Daoy (cell line): ENCODE measurements at regions not wholly inside any gene's neighbourhood (a gene's known extent, or its start where the extent isn't known, plus 50 kb on each side); places are given as distances from the start of the nearest gene placed in this dataset.
"Not testable (repeated sequence)": the region's sequence is repeated elsewhere in the genome, so short reads cannot be mapped to it uniquely, and the experiment has no call there.

ENCODE experiments used
- DNase-seq: peaks from one replicate; pipeline ENCODE4 v3.0.0-alpha.2; 2015; ENCODE audit warnings: low read depth

DNA sequence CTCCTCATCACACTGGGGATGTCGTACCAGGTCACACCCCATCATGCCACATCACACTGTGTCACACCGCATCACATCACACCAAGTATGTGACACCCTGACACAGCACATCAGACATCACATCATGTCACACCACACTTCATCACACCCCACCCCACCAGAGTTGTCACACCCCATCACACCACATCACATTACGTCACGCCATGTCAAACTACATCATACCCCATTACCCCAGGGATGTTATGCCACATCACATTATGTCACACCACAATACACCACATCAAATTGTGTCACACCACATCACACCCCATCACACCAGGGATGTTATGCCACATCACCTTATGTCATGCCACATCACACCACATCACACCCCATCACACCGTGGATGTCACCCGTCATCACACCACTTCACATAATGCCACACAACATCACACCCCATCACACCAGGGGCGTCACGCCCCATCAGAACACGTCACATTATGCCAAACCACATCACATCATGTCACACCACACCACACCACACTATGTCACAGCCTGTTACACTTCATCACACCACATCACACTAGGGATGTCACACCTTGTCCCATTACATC is 133.6 kb downstream of the TMEM121 start:
- no peak for DNase-seq

DNA sequence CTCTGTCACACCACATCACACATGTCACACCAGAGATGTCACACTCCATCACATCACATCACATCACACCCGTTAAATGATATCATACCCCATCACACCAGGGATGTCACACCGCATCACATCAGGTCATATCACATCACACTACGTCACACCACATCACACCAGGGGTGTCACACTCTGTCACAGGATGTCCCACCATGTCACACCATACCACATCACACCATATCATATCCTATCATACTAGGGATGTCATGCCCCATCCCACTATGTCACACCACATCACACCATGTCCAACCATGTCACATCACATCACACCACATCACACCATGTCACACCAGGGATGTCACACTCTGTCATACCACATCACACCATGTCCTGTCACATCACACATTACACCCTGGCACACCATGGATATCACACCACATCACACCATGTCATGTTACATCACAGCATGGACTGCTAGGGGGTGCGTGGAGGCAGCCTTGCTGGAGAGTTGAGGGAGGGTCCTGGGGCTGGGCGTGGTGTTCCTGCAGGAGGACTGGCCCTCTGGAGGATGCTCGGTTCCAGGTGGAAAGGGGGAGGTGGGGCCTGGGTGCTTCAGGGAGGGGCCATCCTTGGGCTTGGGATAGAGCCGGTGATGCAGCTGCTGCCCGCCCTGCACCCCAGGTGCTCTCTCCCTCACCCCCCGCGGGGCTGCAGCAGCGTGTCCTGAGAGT is 134.6 kb downstream of the TMEM121 start:
- DNase-seq = no peak

DNA sequence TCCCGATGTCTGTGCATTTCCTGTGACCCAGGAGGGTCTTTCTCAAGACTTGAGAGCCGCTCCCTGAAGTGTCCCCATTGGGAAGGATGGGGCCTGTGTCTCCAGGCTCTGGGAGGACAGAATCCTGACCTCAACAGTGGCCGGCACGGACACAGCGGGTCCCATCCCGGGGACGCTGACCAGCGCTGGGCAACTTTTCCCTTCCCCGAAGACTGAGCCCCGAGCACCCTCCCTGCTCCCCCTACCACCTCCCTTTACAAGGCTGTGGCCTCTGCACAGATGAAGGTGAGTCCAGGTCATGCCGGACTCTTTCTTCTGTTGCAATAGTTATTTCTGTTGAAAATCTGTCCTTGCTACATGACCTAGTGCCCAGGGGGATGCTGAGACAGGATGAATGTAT is 135.7 kb downstream of the TMEM121 start:
- not testable (repeated sequence) for DNase-seq

DNA sequence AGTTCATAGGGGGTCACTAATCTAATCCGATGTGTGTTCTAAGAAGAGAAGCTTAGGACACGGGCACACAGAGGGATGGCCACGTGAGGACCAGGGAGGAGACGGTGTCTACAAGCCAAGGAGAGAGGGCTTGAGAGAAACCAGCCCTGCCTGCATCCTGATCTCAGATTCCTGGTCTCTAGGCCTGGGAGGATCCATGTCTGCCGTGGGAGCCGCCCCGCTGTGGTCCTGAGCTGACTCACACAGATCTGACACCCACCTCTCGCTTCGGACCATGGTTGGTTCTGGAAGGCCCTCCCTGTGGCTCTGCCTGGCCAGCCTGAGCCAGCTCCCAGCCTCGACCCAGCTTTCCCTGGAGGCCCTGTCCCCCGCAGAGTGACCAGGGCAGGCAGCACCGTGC is 136.2 kb downstream of the TMEM121 start:
- DNase-seq = not testable (repeated sequence)

DNA sequence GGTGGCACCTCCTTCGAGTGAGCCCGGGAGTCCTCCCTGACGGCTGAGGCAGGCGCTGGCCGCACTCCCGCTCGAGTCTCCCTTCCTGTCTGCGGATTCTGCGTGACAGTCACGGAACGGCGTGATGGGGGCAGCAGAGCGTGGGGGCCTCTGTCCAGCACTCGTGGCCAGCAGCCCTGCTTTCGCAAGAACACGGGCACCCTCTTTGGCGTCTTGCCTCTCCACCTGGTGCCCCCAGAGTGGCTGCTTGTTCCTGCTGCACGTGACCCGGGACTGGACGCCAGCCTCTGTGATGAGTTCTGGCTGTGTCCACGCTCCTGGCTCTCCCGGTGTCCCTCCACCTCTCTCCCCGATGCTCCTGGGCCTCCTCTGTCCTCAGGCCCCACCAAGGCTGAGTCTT is 136.9 kb downstream of the TMEM121 start:
- not testable (repeated sequence) for DNase-seq

DNA sequence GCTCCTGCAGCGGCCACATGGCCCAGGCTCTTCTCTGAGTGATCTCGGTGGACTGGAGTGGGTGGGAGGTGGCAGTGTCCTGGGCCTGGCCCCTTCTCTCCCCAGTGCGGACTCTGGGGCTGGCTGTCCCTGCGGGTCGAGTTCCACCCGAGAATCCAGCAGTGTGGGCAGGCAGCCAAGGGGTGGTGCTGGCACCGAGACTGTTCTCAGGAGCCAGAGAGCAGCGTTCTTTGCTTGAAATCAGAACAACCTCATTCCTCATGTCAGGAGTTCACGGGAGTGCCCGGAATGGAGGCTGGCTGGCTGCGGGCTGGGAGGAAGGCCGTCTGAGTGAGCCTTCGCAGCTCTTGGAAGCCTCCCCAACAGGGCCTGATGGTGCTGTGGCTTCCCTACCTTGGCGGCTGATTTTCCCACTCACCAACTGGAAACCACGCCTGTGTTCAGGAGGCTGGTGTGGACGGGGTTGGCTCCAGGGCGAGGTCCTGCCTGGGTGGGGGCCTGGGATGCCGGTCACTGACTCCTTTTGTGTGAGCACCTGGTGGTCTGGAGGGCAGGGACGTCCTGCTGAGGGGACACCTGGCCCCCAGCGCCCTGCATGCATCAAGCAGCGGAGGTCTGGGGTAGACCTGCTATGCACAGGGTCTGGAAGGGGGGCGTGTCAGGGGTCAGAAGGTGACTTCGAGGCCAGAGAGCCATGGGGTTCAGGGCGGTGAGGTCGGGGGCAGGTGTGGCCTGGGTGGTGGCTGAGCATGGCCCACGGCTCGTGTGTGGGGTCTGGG is 137.6 kb downstream of the TMEM121 start:
- DNase-seq = not testable (repeated sequence)

DNA sequence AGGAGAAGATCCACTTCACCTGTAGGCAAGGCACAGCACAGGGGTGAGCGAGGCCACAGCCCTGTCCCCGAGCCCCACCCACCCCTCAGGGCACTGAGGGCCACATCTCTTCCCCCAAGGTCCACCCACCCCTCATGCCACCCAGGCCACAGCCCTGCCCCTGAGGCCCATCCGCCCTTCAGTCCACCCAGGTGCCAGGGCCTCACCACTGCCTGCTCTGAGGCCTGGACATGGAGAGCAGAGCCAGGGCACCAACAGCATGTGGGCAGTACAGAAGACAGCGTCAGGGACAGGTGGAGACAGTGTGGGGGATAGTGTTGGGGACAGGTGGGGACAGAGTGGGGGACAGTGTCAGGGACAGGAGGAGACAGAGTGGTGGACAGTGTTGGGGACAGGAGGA is 138.3 kb downstream of the TMEM121 start:
- no peak for DNase-seq

DNA sequence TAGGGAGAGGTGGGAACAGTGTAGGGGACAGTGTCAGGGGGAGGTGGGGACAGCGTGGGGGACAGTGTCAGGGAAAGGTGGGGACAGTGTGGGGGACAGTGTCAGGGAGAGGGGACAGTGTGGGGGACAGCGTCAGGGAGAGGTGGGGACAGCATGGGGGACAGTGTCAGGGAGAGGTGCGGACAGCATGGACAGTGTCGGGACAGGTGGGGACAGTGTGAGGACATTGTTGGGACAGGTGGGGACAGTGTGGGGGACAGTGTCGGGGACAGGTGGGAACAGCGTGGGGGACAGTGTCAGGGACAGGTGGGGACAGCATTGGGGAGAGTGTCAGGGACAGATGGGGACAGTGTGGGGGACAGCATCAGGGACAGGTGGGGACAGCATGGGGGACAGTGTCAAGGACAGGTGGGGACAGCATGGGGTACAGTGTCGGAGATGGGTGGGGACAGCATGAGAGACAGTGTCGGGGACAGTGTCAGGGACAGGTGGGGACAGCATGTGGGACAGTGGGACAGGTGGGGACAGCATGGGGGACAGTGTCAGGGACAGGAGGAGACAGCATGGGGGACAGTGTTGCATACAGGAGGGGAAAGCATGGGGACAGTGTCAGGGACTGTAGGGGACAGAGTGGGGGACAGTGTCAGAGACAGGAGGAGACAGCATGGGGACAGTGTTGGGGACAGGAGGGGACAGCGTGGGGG is 139.0 kb downstream of the TMEM121 start:
- no peak for DNase-seq

DNA sequence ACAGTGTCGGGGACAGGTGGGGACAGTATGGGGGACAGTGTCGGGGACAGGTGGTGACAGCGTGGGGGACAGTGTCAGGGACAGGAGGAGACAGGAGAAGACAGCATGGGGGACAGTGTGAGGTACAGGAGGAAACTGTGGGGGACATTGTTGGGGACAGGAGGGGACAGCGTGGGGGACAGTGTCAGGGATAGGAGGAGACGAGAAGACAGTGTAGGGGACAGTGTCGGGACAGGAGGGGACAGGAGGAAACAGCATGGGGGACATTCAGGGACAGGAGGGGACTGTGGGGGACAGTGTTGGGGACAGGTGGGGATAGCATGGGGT is 139.5 kb downstream of the TMEM121 start:
- DNase-seq = no peak

DNA sequence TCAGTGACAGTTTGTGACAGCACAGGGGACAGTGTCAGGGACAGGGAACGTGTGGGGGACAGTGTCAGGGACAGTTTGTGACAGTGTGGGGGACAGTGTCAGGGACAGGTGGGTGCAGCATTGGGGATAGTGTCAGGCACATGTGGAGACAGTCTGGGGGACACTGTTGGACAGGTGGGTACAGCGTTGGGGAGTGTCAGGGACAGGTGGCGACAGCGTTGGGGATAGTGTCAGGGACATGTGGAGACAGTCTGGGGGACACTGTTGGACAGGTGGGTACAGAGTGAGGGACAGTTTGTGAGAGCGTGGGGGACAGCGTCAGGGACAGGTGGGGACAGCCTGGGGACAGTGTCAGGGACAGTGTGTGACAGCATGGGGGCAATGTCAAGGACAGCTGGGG is 140.0 kb downstream of the TMEM121 start:
- no peak for DNase-seq

DNA sequence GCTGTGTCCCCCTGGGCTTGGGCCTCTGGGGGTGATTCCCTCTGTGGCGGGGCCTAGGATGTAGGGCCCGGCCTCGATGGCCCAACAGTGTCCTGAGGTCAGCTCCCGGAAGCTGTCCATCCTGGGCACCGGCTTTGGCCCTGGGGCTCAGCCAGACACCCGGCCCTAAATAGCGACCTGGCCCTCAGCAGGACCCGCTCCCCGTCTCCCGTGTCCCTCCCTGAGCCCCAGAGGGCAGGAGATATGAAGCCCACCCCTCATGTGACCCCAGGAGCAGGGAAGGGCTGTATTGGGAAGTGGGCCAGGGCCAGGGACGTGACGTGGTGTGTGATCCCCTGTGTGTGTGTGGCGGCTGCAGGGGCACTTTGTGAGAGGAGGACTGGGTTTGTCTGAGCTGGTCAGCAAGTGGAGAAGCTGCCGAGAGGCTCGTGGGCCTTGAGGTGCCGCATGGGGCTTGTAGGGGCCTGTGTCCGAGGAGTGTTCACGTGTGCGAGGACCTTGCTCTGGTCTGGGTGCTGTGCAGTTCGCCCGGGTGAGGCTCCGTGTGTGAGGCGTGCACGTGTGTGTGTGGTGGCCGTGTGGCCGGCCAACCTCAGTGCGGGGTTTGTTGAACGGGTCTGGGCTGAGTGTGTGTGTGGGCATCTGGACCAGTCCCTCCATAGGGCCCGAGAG is 140.7 kb downstream of the TMEM121 start:
- DNase-seq = not testable (repeated sequence)

DNA sequence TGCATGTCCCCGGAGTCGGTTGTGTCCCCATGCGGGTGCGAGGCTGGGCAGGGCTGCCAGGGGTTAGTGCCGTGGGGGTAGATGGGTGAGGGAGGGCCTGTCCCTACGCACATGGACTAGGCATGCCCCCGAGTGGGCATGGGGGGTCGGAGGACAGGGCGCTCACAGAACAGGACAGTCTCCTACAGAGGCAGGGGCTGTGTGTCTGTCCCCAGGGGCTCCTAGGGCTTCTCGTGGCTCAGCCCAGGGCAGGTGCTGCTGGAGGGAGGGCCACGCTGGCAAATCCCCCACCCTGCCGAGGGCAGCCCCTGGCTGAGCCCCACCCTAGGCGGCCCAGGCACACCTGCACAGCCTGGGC is 141.3 kb downstream of the TMEM121 start:
- not testable (repeated sequence) for DNase-seq

DNA sequence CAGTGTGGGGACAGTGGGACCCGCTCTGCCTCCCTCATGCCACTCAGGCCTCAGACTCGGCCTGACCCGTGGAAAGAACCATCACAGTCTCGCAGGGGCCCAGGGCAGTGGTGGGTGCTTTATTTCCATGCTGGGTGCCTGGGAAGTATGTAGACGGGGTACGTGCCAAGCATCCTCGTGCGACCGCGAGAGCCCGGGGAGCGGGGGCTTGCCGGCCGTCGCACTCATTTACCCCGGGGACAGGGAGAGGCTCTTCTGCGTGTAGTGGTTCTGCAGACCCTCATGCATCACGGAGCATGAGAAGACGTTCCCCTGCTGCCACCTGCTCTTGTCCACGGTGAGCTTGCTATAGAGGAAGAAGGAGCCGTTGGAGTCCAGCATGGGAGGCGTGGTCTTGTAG is 141.6 kb downstream of the TMEM121 start:
- not testable (repeated sequence) for DNase-seq

DNA sequence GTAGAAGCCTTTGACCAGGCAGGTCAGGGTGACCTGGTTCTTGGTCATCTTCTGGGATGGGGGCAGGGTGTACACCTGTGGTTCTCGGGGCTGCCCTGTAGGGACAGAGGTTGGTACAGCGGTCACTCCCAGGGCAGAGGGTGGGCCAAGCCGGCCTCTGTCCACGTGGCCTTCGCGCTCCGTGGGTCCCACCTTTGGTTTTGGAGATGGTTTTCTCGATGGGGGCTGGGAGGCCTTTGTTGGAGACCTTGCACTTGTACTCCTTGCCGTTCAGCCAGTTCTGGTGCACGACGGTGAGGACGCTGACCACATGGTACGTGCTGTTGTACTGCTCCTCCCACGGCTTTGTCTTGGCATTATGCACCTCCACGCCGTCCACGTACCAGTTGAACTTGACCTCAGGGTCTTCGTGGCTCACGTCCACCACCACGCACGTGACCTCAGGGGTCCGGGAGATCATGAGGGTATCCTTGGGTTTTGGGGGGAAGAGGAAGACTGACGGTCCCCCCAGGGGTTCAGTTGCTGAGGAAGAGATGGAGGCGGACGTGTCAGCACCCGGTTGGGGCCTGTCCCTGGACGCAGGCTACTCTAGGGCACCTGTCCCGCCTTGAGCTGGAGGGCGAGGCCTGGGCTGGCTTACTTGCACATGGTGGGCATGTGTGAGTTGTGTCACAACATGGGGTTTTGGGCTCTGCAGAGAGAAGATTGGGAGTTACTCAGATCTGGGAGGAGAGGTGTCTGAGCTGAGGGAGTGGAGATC is 142.3 kb downstream of the TMEM121 start:
- not testable (repeated sequence) for DNase-seq

DNA sequence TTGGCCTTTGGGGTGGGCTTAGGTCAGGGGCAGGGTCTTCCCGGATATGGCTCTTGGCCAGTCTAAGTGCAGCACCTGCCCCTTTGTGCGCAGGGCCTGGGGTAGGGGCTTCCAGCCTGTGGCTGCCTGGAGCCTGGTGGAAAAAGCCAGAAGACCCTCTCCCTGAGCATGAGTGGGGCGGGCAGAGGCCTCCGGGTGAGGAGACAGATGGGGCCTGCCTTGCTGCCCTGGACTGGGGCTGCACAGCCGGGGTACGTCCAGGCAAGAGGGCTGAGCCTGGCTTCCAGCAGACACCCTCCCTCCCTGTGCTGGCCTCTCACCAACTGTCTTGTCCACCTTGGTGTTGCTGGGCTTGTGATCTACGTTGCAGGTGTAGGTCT is 142.8 kb downstream of the TMEM121 start:
- DNase-seq = not testable (repeated sequence)

DNA sequence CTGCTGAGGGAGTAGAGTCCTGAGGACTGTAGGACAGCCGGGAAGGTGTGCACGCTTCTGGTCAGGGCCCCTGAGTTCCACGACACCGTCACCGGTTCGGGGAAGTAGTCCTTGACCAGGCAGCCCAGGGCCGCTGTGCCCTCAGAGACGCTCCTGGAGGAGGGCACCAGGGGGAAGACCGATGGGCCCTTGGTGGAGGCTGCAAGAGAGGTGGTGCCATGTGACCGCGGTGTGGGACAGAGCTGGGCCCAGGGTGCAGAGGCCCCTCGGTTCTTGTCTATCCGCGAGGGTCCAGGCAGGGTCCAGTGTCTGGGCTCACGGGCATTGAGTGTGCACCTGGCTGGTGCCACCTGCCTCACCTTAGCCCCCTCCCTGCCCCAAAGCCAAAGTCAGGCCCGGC is 143.3 kb downstream of the TMEM121 start:
- not testable (repeated sequence) for DNase-seq

DNA sequence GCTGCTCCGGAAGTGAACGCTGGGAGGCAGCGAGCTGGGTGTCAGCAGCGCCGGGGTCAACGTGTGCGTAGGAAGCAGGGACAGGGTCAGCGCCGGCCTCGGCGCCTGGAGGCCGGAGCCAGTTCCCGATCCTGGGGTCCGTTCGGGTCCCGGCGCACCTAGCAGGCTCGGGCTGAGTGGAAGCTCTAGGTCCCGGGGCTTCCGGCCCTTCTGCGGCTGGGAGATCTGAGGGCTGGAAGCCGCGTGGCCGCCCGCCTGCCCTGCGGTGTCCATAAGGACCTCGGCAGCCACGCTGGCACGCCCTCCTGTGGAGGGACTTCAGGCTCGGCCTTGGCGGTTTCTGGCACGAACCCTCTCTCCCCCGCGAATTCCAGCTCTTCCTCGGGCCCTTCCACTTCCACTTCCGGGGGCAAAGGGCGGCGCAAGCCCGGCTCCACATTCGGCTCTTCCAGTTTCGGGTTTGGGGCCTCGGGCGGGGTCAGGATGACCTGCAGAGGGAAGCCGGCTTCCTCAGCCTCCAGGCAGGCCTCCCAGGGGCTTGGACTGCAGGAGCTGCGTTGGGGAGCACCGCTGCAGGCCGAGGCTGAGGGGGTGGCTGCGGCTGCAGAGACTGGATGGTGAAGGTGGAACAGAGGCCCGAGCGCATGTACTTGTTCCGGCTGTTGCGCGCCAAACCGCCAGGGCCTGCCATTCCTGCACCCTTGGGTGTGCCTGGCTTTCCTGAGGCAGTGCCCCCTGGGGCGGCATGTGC is 146.2 kb downstream of the TMEM121 start:
- not testable (repeated sequence) for DNase-seq

DNA sequence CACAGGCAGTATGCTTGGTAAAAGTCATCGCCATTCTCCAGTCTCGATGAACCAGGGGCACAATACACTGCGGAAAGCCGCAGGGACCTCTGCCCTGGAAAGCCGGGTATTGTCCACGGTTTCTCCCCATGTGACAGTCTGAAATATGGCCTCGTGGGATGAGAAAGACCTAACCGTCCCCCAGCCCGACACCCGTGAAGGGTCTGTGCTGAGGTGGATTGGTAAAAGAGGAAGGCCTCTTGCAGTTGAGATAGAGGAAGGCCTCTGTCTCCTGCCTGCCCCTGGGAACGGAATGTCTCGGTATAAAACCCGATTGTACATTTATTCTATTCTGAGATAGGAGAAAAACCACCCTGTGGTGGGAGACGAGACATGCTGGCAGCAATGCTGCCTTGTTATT is 149.1 kb downstream of the TMEM121 start:
- not testable (repeated sequence) for DNase-seq

DNA sequence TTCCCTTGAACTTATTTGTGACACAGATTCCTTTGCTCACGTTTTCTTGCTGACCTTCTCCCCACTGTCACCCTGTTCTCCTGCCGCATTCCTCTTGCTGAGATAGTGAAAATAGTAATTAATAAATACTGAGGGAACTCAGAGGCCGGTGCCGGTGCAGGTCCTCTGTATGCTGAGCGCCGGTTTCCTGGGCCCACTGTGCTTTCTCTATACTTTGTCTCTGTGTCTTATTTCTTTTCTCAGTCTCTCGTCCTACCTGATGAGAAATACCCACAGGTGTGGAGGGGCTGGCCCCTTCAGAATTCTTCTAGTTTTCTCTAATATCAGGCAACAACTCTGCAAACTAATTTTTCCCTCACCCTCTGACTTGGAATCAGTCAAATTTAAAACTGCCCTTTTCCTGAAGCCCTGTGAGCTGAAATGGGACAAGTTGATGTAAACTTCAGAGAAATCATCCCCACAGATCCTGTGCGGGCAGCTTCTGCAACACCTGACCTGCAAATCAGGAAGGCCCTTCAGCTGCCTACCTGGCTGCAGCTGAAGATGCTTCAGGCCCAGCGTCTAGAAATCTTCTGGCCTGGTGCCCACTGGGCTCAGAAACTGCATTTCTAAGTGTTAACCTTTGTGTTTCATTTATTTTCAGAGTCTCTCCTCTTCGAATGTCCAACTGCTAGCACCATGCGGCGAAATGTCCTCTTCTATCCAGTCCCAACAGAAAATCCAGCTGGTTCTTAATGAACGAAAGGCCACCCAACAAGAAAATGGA is 149.7 kb downstream of the TMEM121 start:
- not testable (repeated sequence) for DNase-seq

DNA sequence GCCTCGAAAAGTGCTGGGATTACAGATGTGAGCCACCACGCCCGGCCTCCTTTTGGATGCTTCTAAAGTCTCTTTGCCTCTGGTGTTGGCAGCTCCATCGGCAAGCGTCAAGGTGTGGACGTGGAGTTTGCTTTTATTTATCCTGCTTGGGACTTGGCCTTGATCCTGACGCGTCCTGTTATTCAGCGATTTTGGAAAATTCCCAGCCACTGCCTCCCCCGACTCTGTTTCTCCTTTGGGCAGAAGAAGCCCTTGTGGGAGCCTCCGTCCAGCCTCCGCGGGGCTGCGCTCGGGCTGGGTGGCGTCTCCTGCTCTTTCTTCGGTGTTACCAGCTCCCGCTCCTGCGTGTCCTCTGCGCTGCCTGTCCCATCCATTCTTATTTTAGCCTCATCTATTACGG is 151.7 kb downstream of the TMEM121 start:
- not testable (repeated sequence) for DNase-seq
